SK-N-SH (cell line): ENCODE measurements at regions not wholly inside any gene's neighbourhood (a gene's known extent, or its start where the extent isn't known, plus 50 kb on each side); places are given as distances from the start of the nearest gene placed in this dataset.
A peak's percentile ranks its signal among the peaks of the same experiment; 100 is the strongest.

ENCODE experiments used
- CTCF ChIP-seq: fragments of 200-600 bp; sonication (generic); IDR thresholded peaks from 2 replicates; pipeline ENCODE4 v1.6.1; 2017; ENCODE audit warnings: antibody characterized with exemption, mild to moderate bottlenecking, moderate library complexity
- JUND ChIP-seq: IDR thresholded peaks from 2 replicates; pipeline ENCODE4 v1.4.0; 2012
- MXI1 ChIP-seq: IDR thresholded peaks from 2 replicates; pipeline ENCODE4 v1.6.1; 2012; ENCODE audit warnings: mild to moderate bottlenecking, low read depth, low read length, improper control_type of control experiment
- POLR2AphosphoS5 ChIP-seq: IDR thresholded peaks from 2 replicates; pipeline ENCODE4 v1.6.1; 2012; ENCODE audit warnings: low read depth, low read length
- RAD21 ChIP-seq: IDR thresholded peaks from 2 replicates; pipeline ENCODE4 v1.6.1; 2012; ENCODE audit warnings: mild to moderate bottlenecking, low read length
- RXRA ChIP-seq: IDR thresholded peaks from 2 replicates; pipeline ENCODE4 v1.4.0; 2012; ENCODE audit warnings: low read depth, mild to moderate bottlenecking, borderline replicate concordance
- SIN3A ChIP-seq: IDR thresholded peaks from 2 replicates; pipeline ENCODE4 v1.6.1; 2012; ENCODE audit warnings: low read depth, mild to moderate bottlenecking, low read length, moderate library complexity, borderline replicate concordance
- TAF1 ChIP-seq: IDR thresholded peaks from 2 replicates; pipeline ENCODE4 v1.6.1; 2012; ENCODE audit warnings: low read depth, mild to moderate bottlenecking, low read length, moderate library complexity, borderline replicate concordance
- TEAD4 ChIP-seq: IDR thresholded peaks from 2 replicates; pipeline ENCODE4 v1.4.0; 2012; ENCODE audit warnings: mild to moderate bottlenecking, borderline replicate concordance; ENCODE audit not compliant: insufficient read depth
- TF ChIP-seq, protein P1 (sequence below): IDR thresholded peaks from 2 replicates; pipeline ENCODE4 v1.6.1; 2012; ENCODE audit warnings: mild to moderate bottlenecking, low read depth, low read length, moderate library complexity
- TF ChIP-seq, protein P2 (sequence below): IDR thresholded peaks from 2 replicates; pipeline ENCODE4; 2012
- TF ChIP-seq, protein P3 (sequence below): fragments of 150-350 bp; IDR thresholded peaks from 2 replicates; pipeline ENCODE4 v1.6.1; 2017; ENCODE audit warnings: antibody characterized with exemption, low read length, low read depth, borderline replicate concordance

- TF ChIP-seq CTCF (peak; percentile 67), RAD21 (no peak), TEAD4 (no peak), SIN3A (no peak), POLR2AphosphoS5 (no peak), JUND (no peak), RXRA (no peak), TAF1 (no peak), MXI1 (no peak)
- TF ChIP-seq, protein P1, sequence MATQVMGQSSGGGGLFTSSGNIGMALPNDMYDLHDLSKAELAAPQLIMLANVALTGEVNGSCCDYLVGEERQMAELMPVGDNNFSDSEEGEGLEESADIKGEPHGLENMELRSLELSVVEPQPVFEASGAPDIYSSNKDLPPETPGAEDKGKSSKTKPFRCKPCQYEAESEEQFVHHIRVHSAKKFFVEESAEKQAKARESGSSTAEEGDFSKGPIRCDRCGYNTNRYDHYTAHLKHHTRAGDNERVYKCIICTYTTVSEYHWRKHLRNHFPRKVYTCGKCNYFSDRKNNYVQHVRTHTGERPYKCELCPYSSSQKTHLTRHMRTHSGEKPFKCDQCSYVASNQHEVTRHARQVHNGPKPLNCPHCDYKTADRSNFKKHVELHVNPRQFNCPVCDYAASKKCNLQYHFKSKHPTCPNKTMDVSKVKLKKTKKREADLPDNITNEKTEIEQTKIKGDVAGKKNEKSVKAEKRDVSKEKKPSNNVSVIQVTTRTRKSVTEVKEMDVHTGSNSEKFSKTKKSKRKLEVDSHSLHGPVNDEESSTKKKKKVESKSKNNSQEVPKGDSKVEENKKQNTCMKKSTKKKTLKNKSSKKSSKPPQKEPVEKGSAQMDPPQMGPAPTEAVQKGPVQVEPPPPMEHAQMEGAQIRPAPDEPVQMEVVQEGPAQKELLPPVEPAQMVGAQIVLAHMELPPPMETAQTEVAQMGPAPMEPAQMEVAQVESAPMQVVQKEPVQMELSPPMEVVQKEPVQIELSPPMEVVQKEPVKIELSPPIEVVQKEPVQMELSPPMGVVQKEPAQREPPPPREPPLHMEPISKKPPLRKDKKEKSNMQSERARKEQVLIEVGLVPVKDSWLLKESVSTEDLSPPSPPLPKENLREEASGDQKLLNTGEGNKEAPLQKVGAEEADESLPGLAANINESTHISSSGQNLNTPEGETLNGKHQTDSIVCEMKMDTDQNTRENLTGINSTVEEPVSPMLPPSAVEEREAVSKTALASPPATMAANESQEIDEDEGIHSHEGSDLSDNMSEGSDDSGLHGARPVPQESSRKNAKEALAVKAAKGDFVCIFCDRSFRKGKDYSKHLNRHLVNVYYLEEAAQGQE = no peak
- TF ChIP-seq, protein P2, sequence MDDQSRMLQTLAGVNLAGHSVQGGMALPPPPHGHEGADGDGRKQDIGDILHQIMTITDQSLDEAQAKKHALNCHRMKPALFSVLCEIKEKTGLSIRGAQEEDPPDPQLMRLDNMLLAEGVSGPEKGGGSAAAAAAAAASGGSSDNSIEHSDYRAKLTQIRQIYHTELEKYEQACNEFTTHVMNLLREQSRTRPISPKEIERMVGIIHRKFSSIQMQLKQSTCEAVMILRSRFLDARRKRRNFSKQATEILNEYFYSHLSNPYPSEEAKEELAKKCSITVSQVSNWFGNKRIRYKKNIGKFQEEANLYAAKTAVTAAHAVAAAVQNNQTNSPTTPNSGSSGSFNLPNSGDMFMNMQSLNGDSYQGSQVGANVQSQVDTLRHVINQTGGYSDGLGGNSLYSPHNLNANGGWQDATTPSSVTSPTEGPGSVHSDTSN = no peak
- TF ChIP-seq, protein P3, sequence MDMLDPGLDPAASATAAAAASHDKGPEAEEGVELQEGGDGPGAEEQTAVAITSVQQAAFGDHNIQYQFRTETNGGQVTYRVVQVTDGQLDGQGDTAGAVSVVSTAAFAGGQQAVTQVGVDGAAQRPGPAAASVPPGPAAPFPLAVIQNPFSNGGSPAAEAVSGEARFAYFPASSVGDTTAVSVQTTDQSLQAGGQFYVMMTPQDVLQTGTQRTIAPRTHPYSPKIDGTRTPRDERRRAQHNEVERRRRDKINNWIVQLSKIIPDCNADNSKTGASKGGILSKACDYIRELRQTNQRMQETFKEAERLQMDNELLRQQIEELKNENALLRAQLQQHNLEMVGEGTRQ = no peak
These were observed 111.9 kb upstream of the C21orf91 start for GRCh38 chr21:17931080-17931479.
